Endothelial cell of umbilical vein (primary cell): ENCODE measurements at regions not wholly inside any gene's neighbourhood (a gene's known extent, or its start where the extent isn't known, plus 50 kb on each side); places are given as distances from the start of the nearest gene placed in this dataset.

Experiments used
- BruUV-seq: library from RNA; stranded (reverse); fragments of 400-500 nt; replicated peaks from 2 replicates; lab custom pipeline; 2021; lab: Mats Ljungman, UMichigan
- CTCF ChIA-PET: fragments of 300-600, 350-600 bp; sonication (Branson Sonifier 250); formaldehyde crosslinking; loops from one replicate; lab custom pipeline; 2021; ENCODE audit warnings: antibody characterized with exemption, inconsistent platforms; lab: Charles Lee
- POLR2A ChIA-PET: fragments of 300-600, 350-600 bp; sonication (Branson Sonifier 250); formaldehyde crosslinking; loops from one replicate; lab custom pipeline; 2021; ENCODE audit warnings: antibody characterized with exemption, inconsistent platforms; lab: Charles Lee
- DNase-seq: peaks from one replicate; pipeline ENCODE4 v3.0.0-alpha.2; 2011; ENCODE audit warnings: low read depth, low spot score
- FAIRE-seq: peaks from 2 replicates; lab custom pipeline; 2011; peaks lifted over from hg19 to GRCh38; lab: Jason Lieb, UNC
- H2AFZ ChIP-seq: 2 replicates; pipeline ENCODE4 v1.6.0; 2012; ENCODE audit warnings: low read depth, low read length, control low read depth, inconsistent platforms
- H3K27ac ChIP-seq: 2 replicates; pipeline ENCODE4 v1.5.1; 2011; ENCODE audit warnings: low read depth, mild to moderate bottlenecking, control low read depth, low read length, moderate library complexity; ENCODE audit not compliant: insufficient read depth
- H3K27me3 ChIP-seq, 2 experiments: 2 replicates each; pipeline versions ENCODE4 v1.6.0 to v1.6.1; 2011; ENCODE audit warnings: low read length in 2 of 2, mixed read lengths in 1 of 2; ENCODE audit not compliant: control insufficient read depth in 2 of 2, insufficient read depth in 2 of 2
- H3K36me3 ChIP-seq, 2 experiments: 2 replicates in 1 of 2; 3 replicates in 1 of 2; pipeline ENCODE4 v1.5.1; 2011; ENCODE audit warnings: low read length in 2 of 2, mild to moderate bottlenecking in 1 of 2, moderate library complexity in 1 of 2; ENCODE audit not compliant: control insufficient read depth in 2 of 2, insufficient read depth in 2 of 2; ENCODE audit errors: extremely low read depth in 1 of 2
- H3K4me1 ChIP-seq: 3 replicates; pipeline ENCODE4 v1.5.1; 2011; ENCODE audit warnings: mild to moderate bottlenecking, low read length; ENCODE audit not compliant: control insufficient read depth, insufficient read depth; ENCODE audit errors: extremely low read depth
- H3K4me2 ChIP-seq: 2 replicates; pipeline ENCODE4 v1.6.1; 2011; ENCODE audit warnings: low read length, control low read depth, mixed read lengths; ENCODE audit not compliant: insufficient read depth
- H3K4me3 ChIP-seq, 3 experiments: fragments of 200-600 bp in 1 of 3; sonication (generic), shearing (Covaris generic) in 1 of 3; replicated peaks in 1 of 3; 2 replicates each; pipeline ENCODE4 v1.5.1; 2011 to 2016; ENCODE audit warnings: control low read depth in 3 of 3, low read length in 3 of 3, mild to moderate bottlenecking in 2 of 3, inconsistent platforms in 1 of 3, low read depth in 1 of 3, moderate library complexity in 1 of 3; ENCODE audit not compliant: insufficient read depth in 1 of 3
- H3K79me2 ChIP-seq: 2 replicates; pipeline ENCODE4 v1.6.0; 2012; ENCODE audit warnings: low read length, inconsistent platforms; ENCODE audit not compliant: control insufficient read depth, insufficient read depth
- H3K9ac ChIP-seq: replicated peaks from 2 replicates; pipeline ENCODE3; 2011; ENCODE audit warnings: low read length, control low read depth; ENCODE audit not compliant: insufficient read depth; ENCODE audit errors: extremely low read depth
- H3K9me1 ChIP-seq: replicated peaks from 3 replicates; pipeline ENCODE4 v1.6.0; 2011; ENCODE audit warnings: mild to moderate bottlenecking, low read length; ENCODE audit not compliant: control insufficient read depth, insufficient read depth; ENCODE audit errors: extremely low read depth
- H3K9me3 ChIP-seq: replicated peaks from 2 replicates; pipeline ENCODE4 v1.5.1; 2012; ENCODE audit warnings: low read length, inconsistent platforms; ENCODE audit not compliant: control insufficient read depth, insufficient read depth
- H4K20me1 ChIP-seq: replicated peaks from 2 replicates; pipeline ENCODE3; 2011; ENCODE audit warnings: mild to moderate bottlenecking, low read length; ENCODE audit not compliant: control insufficient read depth, insufficient read depth; ENCODE audit errors: extremely low read depth
- EZH2 ChIP-seq: IDR thresholded peaks from 2 replicates; pipeline ENCODE4 v1.6.1; 2012; ENCODE audit warnings: borderline replicate concordance, low read depth, mild to moderate bottlenecking, moderate library complexity, low read length, inconsistent platforms; ENCODE audit not compliant: severe bottlenecking
- FOS ChIP-seq: IDR thresholded peaks from 2 replicates; pipeline ENCODE4 v1.6.1; 2011; ENCODE audit warnings: mild to moderate bottlenecking, low read length, moderate library complexity, borderline replicate concordance; ENCODE audit not compliant: insufficient read depth
- MAX ChIP-seq: IDR thresholded peaks from 2 replicates; pipeline ENCODE4 v1.6.1; 2011; ENCODE audit not compliant: insufficient read depth, insufficient read length
- MYC ChIP-seq: IDR thresholded peaks from one replicate; pipeline ENCODE4 v1.6.1; 2011; ENCODE audit warnings: mild to moderate bottlenecking, low read depth, low read length
- POLR2A ChIP-seq: IDR thresholded peaks from 2 replicates; pipeline ENCODE4 v1.6.1; 2012; ENCODE audit warnings: low read depth, mild to moderate bottlenecking, control low read depth, low read length
- dilution Hi-C: fragments of 300-500 bp; cut with MboI; formaldehyde crosslinking; loops from one replicate; pipeline ENCODE4 v1.15.0; 2019; ENCODE audit warnings: low sequenced_read_pairs; ENCODE audit not compliant: extremely low pct_ligation_motif_present
- intact Hi-C: fragments of 100-400 bp; cut with micrococcal nuclease; formaldehyde crosslinking; loops from one replicate; pipeline ENCODE4 v1.10.0; 2022

GRCh38 chr18:4510160-4510559, 55.1 kb upstream of the DLGAP1 start:
- CTCF ChIA-PET = no interaction called here

More at GRCh38 chr18:4510160-4510559, 55.1 kb upstream of the DLGAP1 start:
- Histone ChIP-seq H2AFZ (no peak overlapping the region), H3K27ac (no peak overlapping the region), H3K27me3 (no peaks in the 10 kb centered on the region), H3K9me3 (no peaks in the 10 kb centered on the region), H3K4me1 (no peaks in the 10 kb centered on the region), H3K9me1 (no peaks in the 10 kb centered on the region), H3K79me2 (no peaks in the 10 kb centered on the region), H4K20me1 (no peaks in the 10 kb centered on the region), H3K9ac (no peak overlapping the region), H3K4me2 (no peak overlapping the region), H3K4me3 (no peak overlapping the region), H3K36me3 (no peaks in the 10 kb centered on the region)
- POLR2A ChIA-PET = no interaction called here
- dilution Hi-C loops (no loop called here), intact Hi-C loops (no loop called here)
- no peak for TF ChIP-seq EZH2
- TF ChIP-seq FOS = no peak
- TF ChIP-seq MAX = no peak
- no peak for TF ChIP-seq MYC
- no peak for TF ChIP-seq POLR2A
- no TSS peak for BruUV-seq
- no peak for DNase-seq
- FAIRE-seq = no peak
